GM13976 (cell line): ENCODE measurements at regions not wholly inside any gene's neighbourhood (a gene's known extent, or its start where the extent isn't known, plus 50 kb on each side); places are given as distances from the start of the nearest gene placed in this dataset.

Experiments used
- DNase-seq: peaks from one replicate; pipeline ENCODE4 v3.0.0; 2012; ENCODE audit warnings: low spot score
- in situ Hi-C: fragments of 300-500 bp; cut with MboI; formaldehyde crosslinking; loops from one replicate; pipeline ENCODE4 v1.12.0; 2022; ENCODE audit warnings: low sequenced_read_pairs, mixed read lengths, inconsistent platforms; ENCODE audit not compliant: unreplicated experiment
- TF ChIP-seq, protein P1 (sequence below): IDR thresholded peaks from 2 replicates; pipeline ENCODE4 v1.5.1; 2012; ENCODE audit warnings: borderline replicate concordance, mild to moderate bottlenecking; ENCODE audit not compliant: insufficient read depth; ENCODE audit errors: extremely low read depth, missing control alignments, control extremely low read depth

GRCh38 chr16:64004116-64004515 is 1117.7 kb downstream of the CDH11 start:
- in situ Hi-C loops, result no loop called here
- TF ChIP-seq, protein P1, sequence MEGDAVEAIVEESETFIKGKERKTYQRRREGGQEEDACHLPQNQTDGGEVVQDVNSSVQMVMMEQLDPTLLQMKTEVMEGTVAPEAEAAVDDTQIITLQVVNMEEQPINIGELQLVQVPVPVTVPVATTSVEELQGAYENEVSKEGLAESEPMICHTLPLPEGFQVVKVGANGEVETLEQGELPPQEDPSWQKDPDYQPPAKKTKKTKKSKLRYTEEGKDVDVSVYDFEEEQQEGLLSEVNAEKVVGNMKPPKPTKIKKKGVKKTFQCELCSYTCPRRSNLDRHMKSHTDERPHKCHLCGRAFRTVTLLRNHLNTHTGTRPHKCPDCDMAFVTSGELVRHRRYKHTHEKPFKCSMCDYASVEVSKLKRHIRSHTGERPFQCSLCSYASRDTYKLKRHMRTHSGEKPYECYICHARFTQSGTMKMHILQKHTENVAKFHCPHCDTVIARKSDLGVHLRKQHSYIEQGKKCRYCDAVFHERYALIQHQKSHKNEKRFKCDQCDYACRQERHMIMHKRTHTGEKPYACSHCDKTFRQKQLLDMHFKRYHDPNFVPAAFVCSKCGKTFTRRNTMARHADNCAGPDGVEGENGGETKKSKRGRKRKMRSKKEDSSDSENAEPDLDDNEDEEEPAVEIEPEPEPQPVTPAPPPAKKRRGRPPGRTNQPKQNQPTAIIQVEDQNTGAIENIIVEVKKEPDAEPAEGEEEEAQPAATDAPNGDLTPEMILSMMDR, result no peak
- no peak for DNase-seq

- TF ChIP-seq, protein P1, result no peak
- DNase-seq, result no peak
- in situ Hi-C loops, result no loop called here
Measured at GRCh38 chr16:63995025-63995424, 1126.8 kb downstream of the CDH11 start.

DNA sequence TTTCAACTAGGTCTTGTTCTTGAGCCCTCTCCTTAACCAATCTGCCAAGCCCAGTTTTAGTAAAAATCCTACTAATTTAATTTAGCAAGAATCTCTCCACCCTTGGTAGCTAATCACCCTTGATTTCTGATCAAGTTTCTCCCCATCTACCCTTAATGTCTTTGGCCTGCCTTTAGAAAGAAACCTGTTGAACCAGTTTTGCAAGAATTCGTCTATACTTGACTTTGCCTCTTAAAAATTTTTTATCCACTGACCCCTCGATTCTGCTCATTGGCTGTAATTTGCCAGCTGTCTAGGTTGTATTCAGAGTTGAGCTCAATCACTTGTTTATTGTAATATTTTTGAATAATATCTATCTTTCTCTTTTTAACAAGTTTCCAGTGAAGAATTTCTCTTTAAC is 1138.5 kb downstream of the CDH11 start:
- in situ Hi-C loops, result no loop called here
- DNase-seq, result no peak
- TF ChIP-seq, protein P1, result no peak

DNA sequence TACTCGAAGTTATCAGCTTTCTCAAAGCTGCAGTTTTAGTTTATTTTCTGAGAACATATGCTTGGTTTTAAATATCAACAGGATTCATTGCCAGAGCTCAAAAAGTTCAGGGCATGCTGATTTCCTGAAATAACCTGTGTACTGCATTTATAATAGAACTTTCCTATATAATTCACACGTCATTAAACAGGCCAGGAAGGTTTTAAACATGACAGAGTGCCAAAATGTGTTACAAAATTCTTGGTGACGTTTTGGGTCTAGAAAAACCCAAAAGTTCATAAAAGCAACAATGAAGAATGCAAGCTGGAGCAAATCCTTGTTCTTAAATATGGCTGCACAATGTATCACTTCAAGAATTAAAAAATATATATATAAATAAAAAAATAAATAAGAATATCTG is 1139.1 kb downstream of the CDH11 start:
- TF ChIP-seq, protein P1, result no peak
- in situ Hi-C loops, result no loop called here
- DNase-seq, result no peak

GRCh38 chr16:63982110-63982509 is 1139.8 kb downstream of the CDH11 start:
- TF ChIP-seq, protein P1, result no peak
- DNase-seq, result no peak
- in situ Hi-C loops, result no loop called here

- in situ Hi-C loops, result no loop called here
- TF ChIP-seq, protein P1, result no peak
- no peak for DNase-seq
Measured at GRCh38 chr16:63981639-63982038, 1140.2 kb downstream of the CDH11 start.

GRCh38 chr16:63980763-63981162 is 1141.1 kb downstream of the CDH11 start:
- no peak for DNase-seq
- TF ChIP-seq, protein P1, result no peak
- in situ Hi-C loops, result no loop called here
